ENCODE measurements at regions not wholly inside any gene's neighbourhood (a gene's known extent, or its start where the extent isn't known, plus 50 kb on each side); places are given as distances from the start of the nearest gene placed in this dataset.
A peak's percentile ranks its signal among the peaks of the same experiment; 100 is the strongest.
"Not testable (repeated sequence)": the region's sequence is repeated elsewhere in the genome, so short reads cannot be mapped to it uniquely, and the experiment has no call there.

DNA sequence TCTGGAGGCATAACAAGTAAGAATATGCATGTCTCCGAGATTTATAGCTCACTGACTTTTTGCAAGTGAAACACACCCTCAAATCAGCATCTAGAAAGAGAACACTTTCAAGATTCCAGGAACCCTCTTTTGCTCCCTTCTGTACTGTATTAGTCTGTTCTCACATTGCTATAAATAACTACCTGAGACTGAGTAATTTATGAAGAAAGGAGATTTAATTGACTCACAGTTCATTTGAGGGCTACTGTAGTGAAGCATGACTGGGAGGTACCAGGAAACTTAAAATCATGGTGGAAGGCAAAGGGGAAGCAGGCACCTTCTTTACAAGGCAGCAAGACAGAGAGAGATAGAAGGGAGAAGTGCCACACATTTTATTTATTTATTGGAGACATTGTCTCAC lies 269.9 kb downstream of the UTRN start:
- Mint-ChIP-seq H3K4me1 (peaks cover 8% of the 10 kb centered on the region), H3K27ac (peak overlapping the region; percentile 4), H3K9me3 (ENCODE audit: low read depth) (no peaks in the 10 kb centered on the region), H3K27me3 (no peaks in the 10 kb centered on the region), H3K36me3 (peaks cover 72% of the 10 kb centered on the region), H3K4me3 (no peak overlapping the region)
- CTCF ChIA-PET: no interaction called here
- ATAC-seq (no peak), DNase-seq (no peak)

- peak overlapping the region; percentile 51 for H3K4me3 Mint-ChIP-seq
- H3K9me3 Mint-ChIP-seq (ENCODE audit: low read depth): no peaks in the 10 kb centered on the region
- H3K27me3 Mint-ChIP-seq: no peaks in the 10 kb centered on the region
- peaks cover 24% of the 10 kb centered on the region for H3K4me1 Mint-ChIP-seq
- peaks cover 42% of the 10 kb centered on the region for H3K36me3 Mint-ChIP-seq
- peak; percentile 64 for DNase-seq
- ATAC-seq: peak; percentile 93
- peak overlapping the region; percentile 89 for H3K27ac Mint-ChIP-seq
- CTCF ChIA-PET: interaction anchor here (0.9 kb wide), 1 partner anchor 25 kb away, joined by 3 read pairs; no protein-coding TSS in a partner anchor
Observed at GRCh38 chr6:144559865-144560593, 274.9 kb downstream of the UTRN start.

GRCh38 chr6:144561455-144562043 lies 276.4 kb downstream of the UTRN start:
- ATAC-seq (peak; percentile 24), DNase-seq (no peak)
- CTCF ChIA-PET: interaction anchor here (1.1 kb wide), 1 partner anchor 17 kb away, joined by 3 read pairs; no protein-coding TSS in a partner anchor
- Mint-ChIP-seq H3K27me3 (no peaks in the 10 kb centered on the region), H3K9me3 (ENCODE audit: low read depth) (no peaks in the 10 kb centered on the region), H3K27ac (peak overlapping the region; percentile 81), H3K4me3 (no peak overlapping the region), H3K36me3 (peaks cover 30% of the 10 kb centered on the region), H3K4me1 (peaks cover 24% of the 10 kb centered on the region)

DNA sequence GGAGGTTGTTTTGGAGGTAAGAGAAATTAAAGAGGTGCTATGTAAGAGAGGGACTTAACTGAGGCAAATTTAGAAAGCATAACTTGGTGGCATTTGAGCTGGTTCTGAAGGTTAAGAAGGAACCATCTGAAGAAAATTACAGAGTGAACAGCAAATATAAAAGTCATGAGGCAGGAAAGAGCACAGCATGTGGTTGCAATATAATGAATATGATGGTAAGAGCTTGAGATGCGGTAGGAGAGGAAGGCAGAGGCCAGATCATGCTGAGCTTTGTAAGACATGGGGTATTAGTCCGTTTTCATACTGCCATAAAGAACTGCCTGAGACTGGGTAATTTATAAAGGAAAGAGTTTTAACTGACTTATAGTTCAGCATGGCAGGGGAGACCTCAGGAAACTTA lies 279.1 kb downstream of the UTRN start:
- DNase-seq (no peak), ATAC-seq (no peak)
- Mint-ChIP-seq H3K27me3 (no peaks in the 10 kb centered on the region), H3K4me1 (peaks cover 26% of the 10 kb centered on the region), H3K4me3 (no peak overlapping the region), H3K36me3 (peaks cover 19% of the 10 kb centered on the region), H3K27ac (no peak overlapping the region), H3K9me3 (ENCODE audit: low read depth) (no peaks in the 10 kb centered on the region)
- CTCF ChIA-PET: interaction anchor here (1.3 to 2.2 kb wide), 2 partner anchors 11 to 17 kb away, joined by 5 to 7 read pairs; no protein-coding TSS in a partner anchor

DNA sequence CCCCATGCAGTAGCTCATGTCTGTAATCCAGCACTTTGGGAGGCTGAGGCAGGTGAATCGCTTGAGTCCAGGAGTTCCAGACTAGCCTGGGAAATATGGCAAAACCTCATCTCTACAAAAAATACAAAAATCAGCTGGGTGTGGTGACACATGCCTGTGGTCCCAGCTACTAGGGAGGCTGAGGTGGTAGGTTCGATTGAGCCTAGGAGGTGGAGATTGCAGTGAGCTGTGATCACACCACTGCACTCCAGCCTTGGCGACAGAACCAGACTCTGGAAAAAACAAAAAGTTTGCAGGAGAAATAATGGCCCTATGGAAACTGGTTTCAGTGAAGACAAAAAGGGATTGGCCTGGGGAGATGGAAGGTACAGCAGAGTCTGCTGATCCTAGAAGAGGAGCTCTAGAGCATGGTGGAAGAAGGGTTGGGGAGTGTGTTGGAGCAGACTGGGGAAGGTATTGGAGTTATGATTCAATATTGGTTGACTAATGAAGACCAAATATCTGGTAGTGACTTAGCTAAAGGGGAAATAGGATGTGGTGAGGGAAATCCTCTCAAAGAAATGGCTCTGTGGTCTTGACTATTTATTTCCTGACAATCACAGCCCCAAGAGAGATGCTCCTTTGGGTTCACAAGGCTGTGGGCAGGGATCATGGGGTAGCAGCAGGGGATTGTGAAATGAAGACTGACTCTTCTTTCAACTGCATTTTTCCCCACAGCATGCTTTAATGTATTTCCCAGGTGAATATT lies 281.9 kb downstream of the UTRN start:
- Mint-ChIP-seq H3K9me3 (ENCODE audit: low read depth) (no peaks in the 10 kb centered on the region), H3K4me3 (no peak overlapping the region), H3K4me1 (peaks cover 6% of the 10 kb centered on the region), H3K27ac (no peak overlapping the region), H3K27me3 (no peaks in the 10 kb centered on the region), H3K36me3 (peaks cover 28% of the 10 kb centered on the region)
- peak; percentile 86 for ATAC-seq
- peak; percentile 49 for DNase-seq
- CTCF ChIA-PET: interaction anchor here (1.2 to 2.1 kb wide), 4 partner anchors 14 to 18 kb away, joined by 3 to 5 read pairs (median 4); no protein-coding TSS in a partner anchor

DNA sequence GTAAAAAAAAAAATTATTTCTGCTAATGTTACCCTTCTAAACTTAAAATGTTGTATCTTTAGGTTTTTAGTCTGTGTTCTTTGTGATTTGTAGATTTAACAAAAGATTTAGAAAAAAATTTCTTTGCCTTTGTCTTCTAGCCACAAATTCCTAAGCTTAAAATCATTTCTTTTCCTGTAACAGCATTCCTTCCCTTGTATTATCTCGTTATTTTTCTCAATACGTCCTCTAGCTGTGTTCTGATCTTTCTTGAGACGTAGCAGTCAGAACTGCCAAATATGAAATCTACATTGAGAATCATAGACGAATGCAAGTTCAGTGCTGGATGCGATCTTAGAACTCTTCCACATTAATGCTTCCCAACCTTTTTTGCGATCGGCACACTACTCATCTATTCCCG lies 283.1 kb downstream of the UTRN start:
- CTCF ChIA-PET: interaction anchor here (0.9 to 2.1 kb wide), 3 partner anchors 9 to 85 kb away, joined by 3 to 5 read pairs (median 5); no protein-coding TSS in a partner anchor
- peaks cover 3% of the 10 kb centered on the region for H3K4me1 Mint-ChIP-seq
- no peak for ATAC-seq

GRCh38 chr6:144572541-144572940 lies 287.4 kb downstream of the UTRN start:
- CTCF ChIA-PET: not testable (repeated sequence)
- H3K4me1 Mint-ChIP-seq: peaks cover 29% of the 10 kb centered on the region

More for the DNA sequence above, 283.1 kb downstream of the UTRN start:
- H3K36me3 Mint-ChIP-seq: peaks cover 30% of the 10 kb centered on the region
- no peaks in the 10 kb centered on the region for H3K27me3 Mint-ChIP-seq
- H3K4me3 Mint-ChIP-seq: no peak overlapping the region
- no peaks in the 10 kb centered on the region for H3K9me3 Mint-ChIP-seq (ENCODE audit: low read depth)
- no peak overlapping the region for H3K27ac Mint-ChIP-seq
- DNase-seq: no peak

DNA sequence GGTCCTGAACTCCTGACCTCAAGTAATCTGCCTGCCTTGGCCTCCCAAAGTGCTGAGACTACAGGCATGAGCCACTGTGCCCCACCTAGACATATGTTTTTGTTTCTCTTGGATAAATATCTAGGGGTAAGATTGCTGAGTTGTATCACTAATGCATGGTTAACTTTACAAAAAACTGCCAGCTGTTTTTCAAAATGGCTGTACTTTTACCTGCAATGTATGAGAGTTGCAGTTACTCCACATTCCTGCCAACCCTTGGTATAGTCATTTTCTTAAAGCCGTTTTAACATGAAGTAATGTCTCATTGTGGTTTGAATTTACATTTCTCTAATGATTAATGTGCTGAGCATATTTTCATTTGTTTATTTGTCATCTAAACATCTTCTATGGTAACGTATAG lies 289.7 kb downstream of the UTRN start:
- DNase-seq (no peak), ATAC-seq (no peak)
- CTCF ChIA-PET: no interaction called here
- no peaks in the 10 kb centered on the region for H3K9me3 Mint-ChIP-seq (ENCODE audit: low read depth)
- no peaks in the 10 kb centered on the region for H3K27me3 Mint-ChIP-seq
- peaks cover 59% of the 10 kb centered on the region for H3K36me3 Mint-ChIP-seq
- no peak overlapping the region for H3K27ac Mint-ChIP-seq
- H3K4me1 Mint-ChIP-seq: peaks cover 35% of the 10 kb centered on the region
- no peak overlapping the region for H3K4me3 Mint-ChIP-seq

More at GRCh38 chr6:144572541-144572940, 287.4 kb downstream of the UTRN start:
- H3K27me3 Mint-ChIP-seq; H3K9me3 Mint-ChIP-seq (ENCODE audit: low read depth); ATAC-seq; H3K27ac Mint-ChIP-seq; H3K4me3 Mint-ChIP-seq; DNase-seq: not testable (repeated sequence)
- H3K36me3 Mint-ChIP-seq: peaks cover 52% of the 10 kb centered on the region

GRCh38 chr6:144575327-144575726 lies 290.2 kb downstream of the UTRN start:
- ATAC-seq (no peak), DNase-seq (no peak)
- peaks cover 60% of the 10 kb centered on the region for H3K36me3 Mint-ChIP-seq
- H3K27me3 Mint-ChIP-seq: no peaks in the 10 kb centered on the region
- CTCF ChIA-PET: no interaction called here
- H3K9me3 Mint-ChIP-seq (ENCODE audit: low read depth): no peaks in the 10 kb centered on the region
- H3K27ac Mint-ChIP-seq: no peak overlapping the region
- H3K4me1 Mint-ChIP-seq: peaks cover 41% of the 10 kb centered on the region
- no peak overlapping the region for H3K4me3 Mint-ChIP-seq

DNA sequence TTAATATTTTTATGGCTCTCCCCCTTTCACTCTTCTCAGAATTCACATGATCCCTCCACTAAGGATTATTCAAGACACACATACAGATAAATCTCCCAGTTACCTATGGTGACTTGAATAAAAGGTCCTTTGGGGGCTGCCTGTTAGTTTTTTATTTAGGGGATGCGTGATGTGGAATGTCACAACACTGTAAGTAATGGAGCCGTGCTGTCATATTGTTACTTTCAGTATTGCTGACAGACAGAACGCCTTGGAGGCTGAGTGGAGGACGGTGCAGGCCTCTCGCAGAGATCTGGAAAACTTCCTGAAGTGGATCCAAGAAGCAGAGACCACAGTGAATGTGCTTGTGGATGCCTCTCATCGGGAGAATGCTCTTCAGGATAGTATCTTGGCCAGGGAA lies 291.7 kb downstream of the UTRN start:
- H3K4me1 Mint-ChIP-seq: peaks cover 54% of the 10 kb centered on the region
- no peaks in the 10 kb centered on the region for H3K27me3 Mint-ChIP-seq
- H3K27ac Mint-ChIP-seq: peak overlapping the region; percentile 68
- peaks cover 64% of the 10 kb centered on the region for H3K36me3 Mint-ChIP-seq
- peak overlapping the region; percentile 48 for H3K4me3 Mint-ChIP-seq
- no peak for DNase-seq
- no peaks in the 10 kb centered on the region for H3K9me3 Mint-ChIP-seq (ENCODE audit: low read depth)
- peak; percentile 44 for ATAC-seq
- CTCF ChIA-PET: interaction anchor here (1.5 kb wide), 1 partner anchor 8 kb away, joined by 5 read pairs; no protein-coding TSS in a partner anchor

DNA sequence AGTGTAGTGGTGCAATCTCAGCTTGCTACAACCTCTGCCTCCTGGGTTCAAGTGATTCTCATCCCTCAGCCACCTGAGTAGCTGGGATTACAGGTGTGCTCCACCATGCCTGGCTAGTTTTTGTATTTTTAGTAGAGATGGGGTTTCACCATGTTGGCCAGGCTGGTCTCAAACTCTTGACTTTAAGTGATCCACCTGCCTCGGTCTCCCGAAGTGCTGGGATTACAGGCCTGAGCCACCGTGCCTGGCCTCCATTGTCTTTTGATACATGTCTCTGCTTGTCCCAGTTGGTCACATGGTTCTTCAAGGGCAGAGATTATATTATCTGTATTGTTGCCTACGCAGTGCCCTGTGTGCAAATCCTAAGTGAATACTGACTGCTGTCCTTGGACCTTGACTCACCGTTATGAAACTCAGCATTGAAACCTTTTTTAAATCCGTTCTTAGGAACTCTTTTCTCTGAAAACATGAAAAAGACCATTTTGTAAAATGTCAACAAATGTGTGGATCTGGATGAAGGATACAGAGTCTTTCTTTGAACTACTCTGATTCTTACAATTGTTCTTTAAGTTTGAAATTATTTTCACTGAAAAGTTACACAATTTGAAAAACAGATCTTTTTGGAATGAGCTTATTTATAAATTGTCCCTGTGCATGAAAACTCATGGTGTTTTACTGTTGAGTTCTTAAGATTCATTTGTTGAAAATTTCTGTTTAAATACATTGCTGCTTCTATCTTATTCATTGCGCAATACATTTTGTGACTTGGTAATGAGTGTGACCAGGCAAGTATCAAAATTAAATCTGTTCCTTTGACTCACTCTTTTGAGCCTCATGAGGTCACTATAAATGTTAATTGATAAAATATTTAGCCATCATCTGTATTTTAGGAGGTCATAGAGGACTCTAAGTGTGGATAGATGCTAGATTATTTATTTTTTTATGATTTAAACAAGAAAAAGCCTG lies 293.5 kb downstream of the UTRN start:
- CTCF ChIA-PET: interaction anchor here (1.5 kb wide), 1 partner anchor 10 kb away, joined by 5 read pairs; no protein-coding TSS in a partner anchor
- H3K27me3 Mint-ChIP-seq: no peaks in the 10 kb centered on the region
- no peaks in the 10 kb centered on the region for H3K9me3 Mint-ChIP-seq (ENCODE audit: low read depth)
- H3K36me3 Mint-ChIP-seq: peaks cover 53% of the 10 kb centered on the region
- H3K4me1 Mint-ChIP-seq: peaks cover 71% of the 10 kb centered on the region
- DNase-seq (no peak), ATAC-seq (no peak)
- H3K4me3 Mint-ChIP-seq: no peak overlapping the region
- peak overlapping the region; percentile 25 for H3K27ac Mint-ChIP-seq

DNA sequence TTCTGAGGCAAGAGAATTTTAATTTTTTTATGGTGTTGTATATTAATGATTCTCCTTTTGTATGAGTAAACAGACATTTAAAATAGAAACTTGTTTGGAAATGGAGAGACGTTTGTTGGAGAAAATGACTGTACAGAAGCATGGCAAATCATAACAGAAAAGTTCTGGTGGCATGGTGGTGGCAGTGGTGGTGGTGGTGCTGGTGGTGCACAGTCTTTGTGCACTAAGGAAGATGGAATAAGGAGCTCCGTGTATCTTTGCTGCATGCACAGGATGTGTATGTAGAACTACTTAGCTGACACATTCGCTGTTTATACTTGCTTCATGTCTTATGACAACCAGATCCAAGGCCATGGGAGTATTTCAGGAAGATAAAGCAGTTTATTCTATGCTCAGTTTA lies 294.9 kb downstream of the UTRN start:
- ATAC-seq (peak; percentile 14), DNase-seq (peak; percentile 79)
- Mint-ChIP-seq H3K9me3 (ENCODE audit: low read depth) (no peaks in the 10 kb centered on the region), H3K4me3 (peak overlapping the region; percentile 3), H3K36me3 (peaks cover 44% of the 10 kb centered on the region), H3K27ac (peak overlapping the region; percentile 39), H3K27me3 (no peaks in the 10 kb centered on the region), H3K4me1 (peaks cover 68% of the 10 kb centered on the region)
- CTCF ChIA-PET: interaction anchor here (1.2 to 1.9 kb wide), 3 partner anchors 13 to 353 kb away, joined by 3 to 7 read pairs (median 3); no protein-coding TSS in a partner anchor
